GOT3 (cell line): ENCODE measurements at regions not wholly inside any gene's neighbourhood (a gene's known extent, or its start where the extent isn't known, plus 50 kb on each side); places are given as distances from the start of the nearest gene placed in this dataset.
"Not testable (repeated sequence)": the region's sequence is repeated elsewhere in the genome, so short reads cannot be mapped to it uniquely, and the experiment has no call there.

Experiments used
- DNase-seq: peaks from one replicate; lab custom pipeline; 2025; ENCODE audit warnings: mixed read lengths; lab: John Stamatoyannopoulos, UW

DNA sequence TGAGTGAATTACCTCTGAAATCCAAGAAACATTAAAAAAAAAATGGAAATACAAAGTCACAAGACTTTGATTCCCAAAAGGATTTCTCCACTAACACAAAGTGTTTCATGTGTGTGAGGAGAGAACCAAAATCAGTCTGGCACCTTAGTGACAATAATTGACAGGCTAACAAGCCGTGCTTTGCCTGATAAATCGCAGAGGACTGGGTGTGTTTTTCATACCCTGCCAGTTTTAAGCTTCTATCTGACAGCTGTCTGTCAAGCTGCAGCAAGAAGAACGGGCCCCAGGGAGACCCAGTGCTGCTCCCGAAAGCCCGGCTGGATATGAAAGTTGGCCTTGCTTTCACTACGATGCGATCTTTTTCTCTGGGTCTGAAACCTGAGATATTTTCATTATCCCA, 101.6 kb upstream of the KCNK2 start:
- DNase-seq = no peak

DNA sequence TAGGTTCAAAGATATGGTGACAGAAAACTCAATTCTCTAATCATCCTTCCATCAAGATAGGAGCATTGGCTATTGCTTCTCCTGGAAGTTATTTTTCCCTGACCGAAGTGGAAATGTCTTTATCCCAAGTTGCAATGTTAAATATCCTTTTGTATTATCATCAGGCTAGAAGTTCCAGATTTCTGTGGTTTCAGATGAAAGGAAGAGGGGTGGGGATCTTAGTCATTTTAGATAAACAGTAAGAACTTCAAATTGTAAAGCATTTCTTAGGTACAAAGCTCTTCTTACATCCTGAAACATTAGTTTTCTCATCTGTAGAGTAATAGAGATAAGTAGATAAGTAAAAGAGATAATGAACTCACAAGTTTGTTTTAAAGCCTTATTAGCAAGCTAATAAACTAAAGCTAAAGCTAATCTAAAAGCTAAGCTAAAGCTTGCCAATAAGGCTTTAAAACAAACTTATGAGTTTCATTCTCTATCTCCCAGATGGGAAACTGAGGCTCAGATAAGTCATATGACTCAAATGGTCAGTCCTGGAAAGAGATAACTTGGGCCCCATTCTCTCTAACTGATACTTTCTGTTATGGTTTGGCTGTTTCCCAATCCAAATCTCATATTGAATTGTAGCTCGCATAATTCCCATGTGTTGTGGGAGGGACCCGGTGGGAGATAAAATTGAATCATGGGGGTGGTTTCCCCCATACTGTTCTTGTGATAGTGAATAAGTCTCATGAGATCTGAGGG, 99.2 kb upstream of the KCNK2 start:
- no peak for DNase-seq

DNA sequence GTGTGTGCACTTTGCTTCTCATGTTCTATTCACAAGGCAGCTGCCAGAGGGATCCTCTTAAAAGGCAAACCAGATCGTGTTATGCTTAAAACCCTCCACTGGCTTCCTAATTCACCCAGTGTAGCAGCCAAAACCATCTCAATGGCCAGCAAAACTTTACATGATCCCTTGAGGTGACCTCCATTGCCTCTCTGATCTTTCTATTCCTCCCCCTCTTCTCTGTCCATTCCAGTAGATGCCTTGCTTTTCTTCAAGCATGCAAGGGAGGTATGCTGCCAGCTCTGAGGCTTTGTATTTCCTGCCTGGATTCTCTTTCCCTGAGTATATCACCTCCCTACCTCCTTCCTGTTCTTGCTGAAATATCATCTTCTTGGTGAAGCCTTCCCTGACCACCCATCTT, 93.2 kb upstream of the KCNK2 start:
- no peak for DNase-seq

DNA sequence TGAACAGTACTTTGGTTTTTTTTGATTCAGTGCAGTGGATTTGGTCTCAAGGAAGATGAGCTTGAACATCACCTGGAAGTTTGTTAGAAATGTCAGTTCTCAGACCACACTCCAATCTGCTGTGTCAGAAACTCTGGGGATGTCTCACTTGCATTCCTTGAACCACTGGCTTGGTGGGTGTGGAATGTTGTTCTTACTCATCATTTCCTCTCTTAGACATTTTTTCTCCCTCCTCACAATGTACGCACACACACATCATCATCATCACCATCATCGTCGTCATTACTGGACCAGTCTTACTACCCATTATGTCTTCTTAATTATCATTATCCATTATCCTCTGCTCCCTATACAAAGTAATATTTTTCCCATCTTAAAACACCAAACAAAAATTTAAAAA, 91.9 kb upstream of the KCNK2 start:
- DNase-seq = no peak

DNA sequence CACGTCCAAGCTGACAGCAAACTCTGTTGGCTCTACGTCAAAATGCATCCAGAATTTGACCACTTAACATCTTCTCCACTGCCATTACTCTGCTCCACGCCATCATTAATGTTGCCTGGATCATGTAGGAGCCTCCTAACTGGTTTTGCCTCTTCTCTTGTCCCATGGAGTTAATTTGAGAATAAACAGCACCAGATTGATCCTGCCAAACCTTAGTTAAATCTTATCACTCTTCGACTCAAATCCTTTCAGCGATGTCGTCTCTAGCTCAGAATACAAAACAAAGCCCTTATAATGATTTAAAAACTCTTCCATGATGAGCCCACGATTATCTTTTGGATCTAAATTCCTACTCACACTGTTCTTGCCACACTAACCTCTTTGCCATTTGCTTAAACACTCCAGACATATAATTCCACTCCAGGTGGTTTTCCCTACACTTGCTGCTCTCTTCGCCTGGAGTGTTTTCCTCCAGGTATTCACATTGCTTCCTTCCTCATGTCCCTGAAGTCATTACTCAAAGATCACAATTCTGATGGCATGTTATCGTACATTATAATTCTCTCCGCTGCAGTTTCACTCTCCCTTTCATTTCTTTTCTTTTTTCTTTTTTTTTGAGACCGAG, 90.7 kb upstream of the KCNK2 start:
- DNase-seq = no peak

DNA sequence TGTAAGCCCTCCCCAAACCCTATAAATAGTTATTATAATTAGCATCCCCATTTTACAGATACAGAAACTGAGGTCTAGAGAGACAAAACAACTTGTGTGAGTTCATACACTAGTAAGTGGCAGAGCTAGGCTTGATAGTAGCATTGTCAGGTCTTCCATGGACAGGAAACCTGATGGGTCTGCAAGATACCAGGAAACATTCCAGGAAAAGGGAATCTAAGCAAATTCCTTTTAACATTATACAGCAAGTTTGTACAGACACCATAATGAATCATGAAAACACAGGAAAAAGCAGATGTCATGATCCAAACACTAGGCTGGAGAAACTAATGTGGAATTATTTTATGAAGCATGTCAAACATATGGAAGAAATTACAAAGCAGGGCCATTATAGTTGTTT, 89.1 kb upstream of the KCNK2 start:
- DNase-seq = no peak

DNA sequence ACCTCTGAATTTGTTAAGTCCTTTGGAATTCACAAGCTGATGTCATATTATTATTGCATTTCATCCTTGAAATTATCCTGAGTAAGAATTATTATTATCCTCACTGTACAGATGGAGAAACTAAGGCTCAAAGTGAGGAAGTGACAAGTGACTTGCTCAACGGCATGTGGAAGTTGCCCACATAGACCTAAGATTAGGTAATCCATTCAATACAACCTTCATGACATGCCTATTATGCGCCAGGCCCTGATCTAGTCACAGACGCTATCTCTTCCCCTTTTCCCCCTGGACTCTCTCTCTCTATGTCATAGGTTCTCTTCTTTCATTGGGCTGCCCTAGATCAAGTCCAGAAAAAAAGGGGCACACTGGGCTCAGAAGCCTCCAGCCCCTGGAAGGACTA, 84.9 kb upstream of the KCNK2 start:
- no peak for DNase-seq

DNA sequence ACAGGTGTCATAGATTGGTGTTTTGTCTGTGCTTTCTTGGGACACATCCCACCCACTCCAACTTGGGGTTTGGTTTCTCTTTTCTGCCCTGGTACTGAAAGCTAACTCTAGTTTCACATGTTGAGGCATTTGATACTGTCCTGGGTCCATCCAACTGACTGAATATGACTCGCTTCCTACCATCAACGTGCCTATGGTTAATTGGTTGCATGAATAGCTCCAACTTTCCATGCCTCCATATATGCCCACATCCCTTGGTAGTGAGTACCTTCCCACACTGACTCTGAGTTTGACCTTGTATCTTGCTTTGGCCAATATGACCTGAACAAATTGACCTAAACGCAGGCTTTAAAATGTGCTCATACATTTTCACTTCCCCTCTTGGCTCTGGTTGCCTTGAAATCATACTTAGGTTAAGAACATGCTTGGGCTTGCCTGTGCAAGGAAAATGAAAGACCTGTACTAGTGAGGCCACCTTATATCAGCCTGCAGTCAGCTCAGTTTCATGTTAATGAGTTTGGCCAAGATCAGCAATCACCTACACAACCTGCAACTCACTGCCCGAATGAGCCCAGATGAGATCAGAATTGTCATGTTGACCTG, 81.0 kb upstream of the KCNK2 start:
- DNase-seq = no peak

DNA sequence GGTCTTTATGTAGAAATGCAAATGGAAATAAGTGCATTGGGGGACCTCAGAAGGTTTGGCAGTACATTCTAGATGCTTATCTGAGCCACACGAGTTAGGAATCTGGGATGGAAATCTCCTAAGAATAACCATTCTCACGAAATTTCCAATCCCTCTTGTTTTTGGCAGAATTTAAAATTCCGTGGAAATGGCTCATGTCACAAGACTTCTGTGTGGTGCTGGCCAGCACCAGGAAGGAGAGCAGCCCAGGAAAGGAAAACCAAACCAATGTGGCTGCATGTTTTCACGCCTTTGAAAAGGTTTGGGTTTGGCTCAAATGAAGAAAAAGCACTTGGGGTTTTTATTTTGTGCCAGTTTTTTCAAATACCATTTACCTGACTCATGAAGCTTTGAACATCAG, 80.1 kb upstream of the KCNK2 start:
- no peak for DNase-seq

DNA sequence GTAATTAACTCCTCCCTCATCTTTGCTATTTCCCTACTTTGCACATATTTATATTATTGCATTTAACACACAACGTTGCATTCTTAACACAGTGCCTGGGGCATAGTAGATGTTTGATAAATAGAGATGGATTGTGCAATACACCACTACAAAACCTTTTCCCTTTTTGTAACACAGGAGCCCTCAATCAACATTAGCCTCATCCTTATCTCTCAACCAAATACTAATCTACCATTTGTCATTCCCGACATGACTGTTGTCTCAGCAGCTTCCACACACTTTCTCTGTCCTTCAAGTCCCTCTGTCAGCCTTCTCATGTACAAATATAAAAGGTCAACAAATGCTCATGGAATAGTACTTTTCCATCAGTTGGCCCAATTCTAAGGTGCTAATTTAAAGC, 78.9 kb upstream of the KCNK2 start:
- no peak for DNase-seq

DNA sequence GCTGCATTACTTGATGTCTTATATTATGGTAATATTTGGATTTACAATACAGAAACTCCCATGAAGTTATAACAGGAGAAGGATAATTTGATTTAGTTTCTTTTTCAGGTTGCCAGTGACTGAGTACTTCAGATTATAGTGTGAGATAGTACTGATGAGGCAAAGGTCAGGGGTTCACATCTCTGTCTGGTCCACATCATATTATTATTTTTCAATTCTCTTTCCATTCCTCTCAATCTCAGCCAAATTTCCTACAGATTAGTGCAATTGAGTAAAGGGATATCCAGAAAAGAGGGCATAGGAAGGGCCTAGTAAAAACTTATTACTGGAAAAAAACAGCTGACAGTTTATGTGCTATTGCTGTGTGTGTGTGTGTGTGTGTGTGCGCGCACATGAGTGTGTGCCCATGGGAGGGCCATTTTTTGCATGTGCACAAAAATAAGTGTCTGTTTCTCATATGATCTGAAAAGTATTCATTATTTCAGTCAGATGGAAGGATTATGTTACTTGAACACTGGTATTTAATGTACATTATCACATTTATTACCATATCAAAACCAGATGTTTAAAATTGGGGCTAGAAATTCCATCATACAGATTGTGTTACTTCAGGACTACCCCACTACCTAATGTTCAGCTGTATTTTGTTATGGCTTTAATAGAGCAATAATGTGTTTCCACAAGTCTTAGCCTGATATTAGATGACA, 78.3 kb upstream of the KCNK2 start:
- no peak for DNase-seq

DNA sequence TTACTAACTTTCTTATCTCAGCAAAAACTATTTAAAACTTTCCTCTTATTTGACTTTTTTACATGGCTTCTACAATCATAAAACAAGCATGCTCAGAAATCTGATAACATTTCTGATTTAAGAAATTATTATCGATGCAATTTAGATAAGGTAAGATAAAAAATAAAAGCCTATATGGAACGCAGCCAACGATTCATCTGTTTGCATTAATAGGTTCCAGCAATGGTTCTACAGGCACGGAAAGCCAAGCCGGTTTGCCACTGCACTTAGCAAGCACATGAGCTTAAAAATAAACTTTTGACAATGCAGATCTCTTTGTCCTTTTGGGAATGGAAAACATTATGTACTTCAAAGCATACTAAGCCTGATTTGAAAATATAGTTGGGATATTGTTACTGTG, 77.5 kb upstream of the KCNK2 start:
- no peak for DNase-seq

DNA sequence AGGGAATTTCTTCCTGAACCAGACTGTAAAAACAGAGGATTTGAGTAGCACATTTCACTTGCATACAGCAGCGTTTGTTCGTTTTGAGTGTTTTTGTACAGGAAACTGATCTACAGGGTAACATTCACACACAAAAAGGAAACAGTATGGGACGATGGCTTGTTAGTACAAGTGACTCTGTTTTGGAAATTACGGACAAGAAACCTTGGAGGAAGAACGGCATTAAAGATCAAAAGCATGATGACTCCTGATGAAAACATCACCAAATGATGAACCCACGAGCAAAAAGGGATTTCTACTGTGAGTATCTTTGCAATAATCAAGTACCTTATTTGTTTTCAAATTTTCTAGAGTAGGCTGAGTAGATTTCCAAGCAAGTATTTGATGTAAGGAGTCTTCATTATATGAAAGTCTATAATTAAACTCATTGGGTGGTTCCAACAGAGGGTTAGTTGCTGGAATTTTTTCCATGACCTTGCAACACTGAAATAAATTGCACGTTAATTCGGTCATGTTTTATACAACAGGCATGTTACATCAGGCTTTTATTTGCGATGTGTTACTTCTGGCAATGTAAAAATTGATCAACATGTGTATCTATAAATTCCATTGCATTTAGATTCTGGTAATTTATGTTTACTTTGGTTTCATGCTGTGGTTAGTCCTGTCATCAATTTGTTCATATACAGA, 76.7 kb upstream of the KCNK2 start:
- DNase-seq = no peak

DNA sequence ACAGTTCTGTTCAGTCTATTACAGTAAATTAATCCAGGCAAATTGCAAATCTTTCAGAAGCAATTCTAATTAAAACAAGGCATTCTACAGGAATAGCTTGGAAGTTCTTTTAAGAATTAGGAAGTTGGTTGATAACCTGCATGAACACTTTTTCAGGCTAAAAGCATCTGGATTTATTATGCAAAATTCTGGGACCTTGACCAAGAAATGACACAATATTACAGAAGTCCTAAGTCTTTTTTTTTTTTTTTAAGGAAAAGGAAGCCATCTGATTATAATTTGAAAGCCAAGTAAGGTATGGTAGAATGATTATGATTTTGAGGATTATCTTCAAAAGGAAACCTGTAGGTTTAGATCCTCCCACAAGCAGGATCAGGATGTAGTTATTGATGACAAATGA, 74.7 kb upstream of the KCNK2 start:
- DNase-seq = no peak

DNA sequence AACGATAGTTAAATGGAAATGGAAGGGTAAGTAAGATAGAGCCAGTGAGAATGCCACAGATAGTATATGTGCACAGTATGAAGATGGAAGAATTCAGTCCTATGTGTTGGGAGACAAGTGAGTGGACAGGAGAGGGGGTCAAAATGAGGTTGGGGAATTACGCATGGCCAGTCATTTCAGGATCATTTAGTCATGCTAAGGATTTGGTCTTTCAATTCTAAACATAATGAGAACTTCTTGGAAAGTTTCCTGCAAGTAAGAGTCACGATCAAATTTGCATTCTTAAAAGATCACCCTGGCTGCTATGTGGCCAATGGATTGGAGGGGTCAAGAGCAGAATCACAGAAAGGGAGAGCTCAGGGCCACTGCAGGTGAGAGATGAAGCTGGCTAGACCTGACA, 64.0 kb upstream of the KCNK2 start:
- no peak for DNase-seq

DNA sequence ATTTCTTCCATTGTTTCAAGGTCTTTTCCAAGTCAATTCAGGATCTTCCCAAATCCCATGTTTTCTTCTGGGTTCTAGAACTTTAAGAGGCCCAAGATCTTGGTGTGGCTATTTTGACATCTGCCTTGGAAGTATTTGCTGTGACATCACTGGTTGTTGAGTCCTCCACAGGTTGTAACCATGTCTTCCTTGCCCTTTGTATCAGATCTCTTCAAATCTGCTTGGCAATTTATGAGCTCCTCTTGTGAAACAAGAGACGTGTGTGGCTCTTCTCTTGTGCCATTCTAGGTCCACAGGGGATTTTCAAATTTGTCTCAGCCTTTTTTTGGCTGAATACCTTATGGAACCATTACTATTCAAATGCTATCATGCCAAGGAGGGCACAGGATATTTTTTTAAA, 60.3 kb upstream of the KCNK2 start:
- no peak for DNase-seq

DNA sequence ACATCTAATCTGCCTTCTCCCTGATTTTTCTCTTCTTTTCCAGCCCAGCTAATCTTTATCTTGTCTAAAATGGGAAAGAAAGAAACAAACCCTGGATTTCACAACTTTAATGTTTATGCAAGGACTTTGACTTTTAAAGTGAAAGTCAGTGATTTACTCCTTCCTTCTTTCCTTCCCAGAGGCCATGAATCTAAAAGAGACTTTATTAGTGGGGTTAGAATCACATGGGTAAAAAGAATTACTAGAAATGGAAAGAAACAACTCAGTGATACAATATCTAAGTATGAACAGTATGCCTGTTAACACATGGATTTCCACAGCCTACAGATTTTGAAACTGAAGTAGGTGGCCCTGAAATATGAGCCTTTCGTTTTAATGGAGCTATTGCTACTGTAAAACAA, 59.8 kb upstream of the KCNK2 start:
- no peak for DNase-seq

DNA sequence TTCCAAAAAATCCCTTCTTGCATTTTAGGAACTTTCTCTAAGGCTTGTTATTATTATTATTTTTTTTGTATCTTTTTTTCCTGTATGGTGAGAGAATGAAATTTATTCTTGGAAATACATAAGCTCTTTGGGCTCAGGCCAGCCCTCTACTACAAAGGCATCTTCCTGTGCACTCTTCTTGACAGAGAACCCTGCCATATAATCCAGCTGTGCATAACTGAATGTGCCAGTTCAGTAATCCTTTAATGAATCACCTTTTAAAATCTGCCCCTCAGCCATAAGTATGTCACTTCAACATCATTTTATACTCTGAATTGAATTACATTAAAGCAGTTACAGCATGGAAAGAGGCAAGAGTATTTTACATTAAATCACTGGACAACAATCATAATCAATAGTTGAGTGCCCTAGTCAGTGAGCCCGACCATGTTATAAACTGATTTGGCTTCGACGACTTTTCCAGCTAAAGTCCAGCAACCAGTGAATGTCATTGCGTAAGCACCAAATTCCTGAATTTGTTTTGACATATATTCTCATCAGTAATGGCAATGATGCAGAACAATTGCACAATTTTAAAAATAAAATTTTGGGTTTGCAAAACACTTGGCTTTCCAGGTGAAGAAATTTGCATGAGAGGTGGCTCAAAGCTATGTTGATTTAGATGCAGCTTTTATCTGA, 59.2 kb upstream of the KCNK2 start:
- no peak for DNase-seq

DNA sequence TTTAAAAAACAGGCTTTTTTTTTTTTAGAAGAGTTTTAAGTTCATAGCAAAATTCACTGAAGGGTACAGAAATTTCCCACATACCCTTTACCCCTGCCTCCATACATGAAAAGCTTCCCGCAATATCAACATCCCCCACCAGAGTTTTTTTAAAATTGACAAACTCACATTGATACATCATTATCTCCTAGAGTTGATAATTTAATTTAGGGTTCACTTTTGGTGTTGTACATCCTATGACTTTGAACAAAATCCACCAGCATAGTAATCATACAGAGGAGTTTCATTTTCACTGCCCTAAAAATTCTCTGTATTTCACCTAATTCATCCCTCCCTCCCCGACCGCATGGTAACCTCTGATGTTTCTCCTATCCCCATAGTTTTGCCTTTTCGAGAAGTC, 53.6 kb upstream of the KCNK2 start:
- DNase-seq = no peak

DNA sequence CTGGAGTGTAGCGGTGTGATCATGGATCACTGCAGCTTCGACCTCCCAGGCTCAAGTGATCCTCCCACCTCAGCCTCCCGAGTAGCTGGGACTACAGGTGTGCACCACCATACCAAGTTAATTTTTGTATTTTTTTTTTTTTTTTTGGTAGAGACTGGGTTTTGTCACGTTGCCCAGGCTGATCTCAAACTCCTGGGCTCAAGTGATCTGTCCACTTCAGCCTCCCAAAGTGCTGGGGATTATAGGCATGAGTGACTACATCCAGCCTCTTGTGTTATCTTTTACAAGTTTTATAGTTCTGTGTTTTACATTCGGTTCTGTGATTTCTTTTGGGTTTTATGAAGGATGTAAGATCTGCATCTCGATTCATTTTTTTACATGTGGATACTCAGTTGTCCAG, 52.0 kb upstream of the KCNK2 start:
- DNase-seq = not testable (repeated sequence)

DNA sequence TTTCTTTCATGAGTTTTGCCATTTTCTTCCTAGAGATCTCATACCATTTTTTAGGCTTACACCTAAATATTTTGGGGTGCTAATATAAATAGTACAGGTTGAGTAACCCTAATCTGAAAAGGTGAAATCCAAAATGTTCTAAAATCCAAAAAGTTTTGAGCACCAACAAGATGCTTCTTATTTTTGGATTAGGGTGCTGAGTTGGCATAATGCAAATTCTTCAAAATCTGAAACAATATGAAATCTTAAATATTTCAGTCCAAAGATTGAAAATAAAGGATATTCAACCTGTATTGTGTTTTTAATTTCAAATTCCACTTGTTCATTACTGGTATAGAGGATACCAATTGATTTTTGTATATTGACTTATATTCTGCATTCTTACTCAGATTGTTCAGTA, 51.1 kb upstream of the KCNK2 start:
- DNase-seq = no peak
